ENCODE measurements at regions not wholly inside any gene's neighbourhood (a gene's known extent, or its start where the extent isn't known, plus 50 kb on each side); places are given as distances from the start of the nearest gene placed in this dataset.
"Not testable (repeated sequence)": the region's sequence is repeated elsewhere in the genome, so short reads cannot be mapped to it uniquely, and the experiment has no call there.

- H3K36me3 ChIP-seq (ENCODE audit: control insufficient read depth in 2 of 2, insufficient read depth in 2 of 2, low read length in 1 of 2); RAD21 ChIA-PET (ENCODE audit: unreplicated experiment); H3K79me2 ChIP-seq (ENCODE audit: control insufficient read depth, insufficient read depth, low read length); H3K27me3 ChIP-seq (replicated peaks in 1 of 2; ENCODE audit: control insufficient read depth in 2 of 2, insufficient read depth in 2 of 2, low read length in 1 of 2); H2AFZ ChIP-seq (ENCODE audit: control insufficient read depth, low read depth, low read length); POLR2A ChIA-PET; H3K4me3 ChIP-seq; H3K4me1 ChIP-seq (ENCODE audit: control insufficient read depth, insufficient read depth, low read length); BruUV-seq (replicated peaks); DNase-seq (ENCODE audit: low read depth, low spot score); intact Hi-C loops (cut with micrococcal nuclease; ENCODE audit: unreplicated experiment); H3K9ac ChIP-seq (ENCODE audit: control insufficient read depth, insufficient read depth, low read length); SMC1A ChIA-PET (ENCODE audit: uncharacterized antibody, unreplicated experiment); FAIRE-seq; H3K27ac ChIP-seq (ENCODE audit: control insufficient read depth, insufficient read depth); CTCF ChIA-PET; H3K4me2 ChIP-seq (ENCODE audit: control insufficient read depth, insufficient read depth); H3K9me3 ChIP-seq (replicated peaks; ENCODE audit: control insufficient read depth, insufficient read depth, low read length); H4K20me1 ChIP-seq (ENCODE audit: control insufficient read depth, insufficient read depth): not testable (repeated sequence)
- WGBS (ENCODE audit: insufficient coverage, insufficient replicate concordance, low lambda C conversion rate, missing lambda C conversion rate), result 30% methylated on average over 3 of the region's 3 CpGs
- ATAC-seq, result peak; percentile 69
- in situ Hi-C loops (cut with MboI), result loop anchor here (5.0 kb wide), 1 partner anchor 1619 kb away; no protein-coding TSS in a partner anchor
Measured at GRCh38 chr18:10608450-10608849, 82.6 kb downstream of the NAPG start.

GRCh38 chr18:10609046-10609445 is 83.2 kb downstream of the NAPG start:
- RAD21 ChIA-PET (ENCODE audit: unreplicated experiment), result interaction anchor here (0.7 kb wide), 1 partner anchor 1617 kb away, joined by 3 read pairs; no protein-coding TSS in a partner anchor
- H3K27me3 ChIP-seq (replicated peaks in 1 of 2; ENCODE audit: control insufficient read depth in 2 of 2, insufficient read depth in 2 of 2, low read length in 1 of 2); H3K9me3 ChIP-seq (replicated peaks; ENCODE audit: control insufficient read depth, insufficient read depth, low read length); intact Hi-C loops (cut with micrococcal nuclease; ENCODE audit: unreplicated experiment); H3K4me1 ChIP-seq (ENCODE audit: control insufficient read depth, insufficient read depth, low read length); H3K4me3 ChIP-seq; FAIRE-seq; H3K79me2 ChIP-seq (ENCODE audit: control insufficient read depth, insufficient read depth, low read length); DNase-seq (ENCODE audit: low read depth, low spot score); BruUV-seq (replicated peaks); SMC1A ChIA-PET (ENCODE audit: uncharacterized antibody, unreplicated experiment); H3K36me3 ChIP-seq (ENCODE audit: control insufficient read depth in 2 of 2, insufficient read depth in 2 of 2, low read length in 1 of 2); H2AFZ ChIP-seq (ENCODE audit: control insufficient read depth, low read depth, low read length); POLR2A ChIA-PET; H3K4me2 ChIP-seq (ENCODE audit: control insufficient read depth, insufficient read depth); H4K20me1 ChIP-seq (ENCODE audit: control insufficient read depth, insufficient read depth); H3K9ac ChIP-seq (ENCODE audit: control insufficient read depth, insufficient read depth, low read length): not testable (repeated sequence)
- peak overlapping the region; percentile 52 for H3K27ac ChIP-seq (ENCODE audit: control insufficient read depth, insufficient read depth)
- in situ Hi-C loops (cut with MboI), result loop anchor here (5.0 kb wide), 1 partner anchor 1618 kb away; no protein-coding TSS in a partner anchor
- 0 out of 2 replicates have a peak, but pooled peaks have one; percentile 25 for TF ChIP-seq TCF12 (IDR thresholded peaks at IDR 0.05; ENCODE audit: low read depth, low read length)
- peak; percentile 29; the same call in 2 of the 3 replicates for ATAC-seq
- CTCF ChIA-PET, result interaction anchor here (0.6 kb wide), 1 partner anchor 1126 kb away, joined by 3 read pairs; no protein-coding TSS in a partner anchor
- WGBS (ENCODE audit: insufficient coverage, insufficient replicate concordance, low lambda C conversion rate, missing lambda C conversion rate), result 100% methylated on average over 4 of the region's 4 CpGs

GRCh38 chr18:10613226-10613625 is 87.4 kb downstream of the NAPG start:
- WGBS (ENCODE audit: insufficient coverage, insufficient replicate concordance, low lambda C conversion rate, missing lambda C conversion rate), result 0% methylated on average over 2 of the region's 2 CpGs
- H3K4me2 ChIP-seq (ENCODE audit: control insufficient read depth, insufficient read depth); BruUV-seq (replicated peaks); H4K20me1 ChIP-seq (ENCODE audit: control insufficient read depth, insufficient read depth); H2AFZ ChIP-seq (ENCODE audit: control insufficient read depth, low read depth, low read length); POLR2A ChIA-PET; H3K27me3 ChIP-seq (replicated peaks in 1 of 2; ENCODE audit: control insufficient read depth in 2 of 2, insufficient read depth in 2 of 2, low read length in 1 of 2); FAIRE-seq; H3K36me3 ChIP-seq (ENCODE audit: control insufficient read depth in 2 of 2, insufficient read depth in 2 of 2, low read length in 1 of 2); CTCF ChIA-PET; SMC1A ChIA-PET (ENCODE audit: uncharacterized antibody, unreplicated experiment); H3K9me3 ChIP-seq (replicated peaks; ENCODE audit: control insufficient read depth, insufficient read depth, low read length); intact Hi-C loops (cut with micrococcal nuclease; ENCODE audit: unreplicated experiment); in situ Hi-C loops (cut with MboI); H3K9ac ChIP-seq (ENCODE audit: control insufficient read depth, insufficient read depth, low read length); H3K4me1 ChIP-seq (ENCODE audit: control insufficient read depth, insufficient read depth, low read length); RAD21 ChIA-PET (ENCODE audit: unreplicated experiment); DNase-seq (ENCODE audit: low read depth, low spot score); H3K4me3 ChIP-seq; H3K27ac ChIP-seq (ENCODE audit: control insufficient read depth, insufficient read depth); H3K79me2 ChIP-seq (ENCODE audit: control insufficient read depth, insufficient read depth, low read length): not testable (repeated sequence)
- ATAC-seq, result peak; percentile 66

GRCh38 chr18:10616714-10617113 is 90.9 kb downstream of the NAPG start:
- H3K4me2 ChIP-seq (ENCODE audit: control insufficient read depth, insufficient read depth); RAD21 ChIA-PET (ENCODE audit: unreplicated experiment); H4K20me1 ChIP-seq (ENCODE audit: control insufficient read depth, insufficient read depth); H3K79me2 ChIP-seq (ENCODE audit: control insufficient read depth, insufficient read depth, low read length); H3K4me1 ChIP-seq (ENCODE audit: control insufficient read depth, insufficient read depth, low read length); FAIRE-seq; H3K9ac ChIP-seq (ENCODE audit: control insufficient read depth, insufficient read depth, low read length); SMC1A ChIA-PET (ENCODE audit: uncharacterized antibody, unreplicated experiment); intact Hi-C loops (cut with micrococcal nuclease; ENCODE audit: unreplicated experiment); H3K9me3 ChIP-seq (replicated peaks; ENCODE audit: control insufficient read depth, insufficient read depth, low read length); in situ Hi-C loops (cut with MboI); H3K27me3 ChIP-seq (replicated peaks in 1 of 2; ENCODE audit: control insufficient read depth in 2 of 2, insufficient read depth in 2 of 2, low read length in 1 of 2); H3K36me3 ChIP-seq (ENCODE audit: control insufficient read depth in 2 of 2, insufficient read depth in 2 of 2, low read length in 1 of 2); BruUV-seq (replicated peaks); H3K27ac ChIP-seq (ENCODE audit: control insufficient read depth, insufficient read depth); CTCF ChIA-PET; H2AFZ ChIP-seq (ENCODE audit: control insufficient read depth, low read depth, low read length); POLR2A ChIA-PET; DNase-seq (ENCODE audit: low read depth, low spot score); ATAC-seq; H3K4me3 ChIP-seq: not testable (repeated sequence)
- 60% methylated on average over 4 of the region's 4 CpGs for WGBS (ENCODE audit: insufficient coverage, insufficient replicate concordance, low lambda C conversion rate, missing lambda C conversion rate)

Measured in GM12878 (cell line).